ENCODE measurements at regions not wholly inside any gene's neighbourhood (a gene's known extent, or its start where the extent isn't known, plus 50 kb on each side); places are given as distances from the start of the nearest gene placed in this dataset.

GRCh38 chr5:155430192-155430591, 416.6 kb downstream of the KIF4B start:
- CTCF ChIA-PET: no interaction called here
- intact Hi-C loops (cut with micrococcal nuclease): no loop called here
- no peak overlapping the region for H2AFZ ChIP-seq (ENCODE audit: low read depth, low read length, poor library complexity, severe bottlenecking)
- no peak for ATAC-seq
- H3K9ac ChIP-seq (ENCODE audit: low read length): no peak overlapping the region
- BruUV-seq (replicated peaks): no TSS peak
- no peaks in the 10 kb centered on the region for H3K79me2 ChIP-seq (ENCODE audit: insufficient read depth, low read length)
- H4K20me1 ChIP-seq (ENCODE audit: insufficient read depth): no peaks in the 10 kb centered on the region
- POLR2A ChIA-PET: no interaction called here
- no peak overlapping the region for H3K4me3 ChIP-seq (replicated peaks in 1 of 2; ENCODE audit: low read depth in 1 of 2, low read length in 2 of 2)
- no peaks in the 10 kb centered on the region for H3K4me1 ChIP-seq (ENCODE audit: control insufficient read depth in 1 of 2, insufficient read depth in 2 of 2, low read length in 2 of 2)
- no peak overlapping the region for H3K4me2 ChIP-seq (ENCODE audit: low read length)
- TF ChIP-seq CTCF (IDR thresholded peaks at IDR 0.05 in 2 of 3, conservative IDR thresholded peaks at IDR 0.05 in 1 of 3; ENCODE audit: borderline replicate concordance in 1 of 3, insufficient read depth in 1 of 3, low read depth in 2 of 3, low read length in 2 of 3) (no peak), CBX3 (IDR thresholded peaks at IDR 0.05; ENCODE audit: low read depth) (no peak), POLR2AphosphoS5 (IDR thresholded peaks at IDR 0.05; ENCODE audit: low read depth, low read length) (no peak), CEBPB (IDR thresholded peaks at IDR 0.05; ENCODE audit: low read depth) (no peak), ATF3 (IDR thresholded peaks at IDR 0.05) (no peak), YY1 (IDR thresholded peaks at IDR 0.05; ENCODE audit: extremely low read depth, insufficient replicate concordance, low read depth, low read length) (no peak), POLR2A (IDR thresholded peaks at IDR 0.05; ENCODE audit: borderline replicate concordance, extremely low read depth, insufficient read depth, insufficient read length) (no peak), EGR1 (IDR thresholded peaks at IDR 0.05; ENCODE audit: low read depth) (no peak), ZFX (IDR thresholded peaks at IDR 0.05) (no peak), SP1 (IDR thresholded peaks at IDR 0.05; ENCODE audit: low read depth) (no peak), ZNF274 (IDR thresholded peaks at IDR 0.05; ENCODE audit: low read depth, low read length) (no peak)
- no peak overlapping the region for H3K27ac ChIP-seq (ENCODE audit: low read depth, low read length)
- H3K9me3 ChIP-seq (ENCODE audit: control insufficient read depth in 1 of 2, insufficient read depth in 1 of 2, low read depth in 1 of 2, low read length in 2 of 2): no peaks in the 10 kb centered on the region
- H3K27me3 ChIP-seq (ENCODE audit: insufficient read depth, low read length): no peaks in the 10 kb centered on the region
- H3K36me3 ChIP-seq (ENCODE audit: control insufficient read depth in 1 of 2, insufficient read depth in 2 of 2, low read length in 2 of 2): no peaks in the 10 kb centered on the region
- H3K9me2 ChIP-seq (ENCODE audit: insufficient read depth): no peaks in the 10 kb centered on the region
- RAD21 ChIA-PET (ENCODE audit: low non-redundant PET in 1 of 2, low total read pairs in 2 of 2, uncharacterized antibody in 2 of 2, unreplicated experiment in 2 of 2): no interaction called here
- DNase-seq (ENCODE audit: low read depth, low spot score): no peak
